ENCODE measurements at regions not wholly inside any gene's neighbourhood (a gene's known extent, or its start where the extent isn't known, plus 50 kb on each side); places are given as distances from the start of the nearest gene placed in this dataset.
A peak's percentile ranks its signal among the peaks of the same experiment; 100 is the strongest.

- peak; percentile 90 for DNase-seq
These were observed 237.3 kb upstream of the KLF14 start for GRCh38 chr7:130971297-130971696.

- no peak for DNase-seq
These were observed 238.2 kb upstream of the KLF14 start for GRCh38 chr7:130972201-130972600.

GRCh38 chr7:130973637-130974036, 239.6 kb upstream of the KLF14 start:
- peak; percentile 64 for DNase-seq

GRCh38 chr7:130974169-130974568, 240.2 kb upstream of the KLF14 start:
- DNase-seq, result no peak

GRCh38 chr7:130974794-130975193, 240.8 kb upstream of the KLF14 start:
- no peak for DNase-seq

- DNase-seq, result no peak
These were observed 241.7 kb upstream of the KLF14 start for GRCh38 chr7:130975731-130976130.

GRCh38 chr7:130982160-130982638, 248.2 kb upstream of the KLF14 start:
- DNase-seq, result no peak

GRCh38 chr7:130982651-130983050, 248.6 kb upstream of the KLF14 start:
- no peak for DNase-seq

GRCh38 chr7:130985361-130985760, 251.4 kb upstream of the KLF14 start:
- DNase-seq, result peak; percentile 51

- no peak for DNase-seq
These were observed 252.3 kb upstream of the KLF14 start for GRCh38 chr7:130986261-130986690.

GRCh38 chr7:130987092-130987491, 253.1 kb upstream of the KLF14 start:
- DNase-seq, result no peak

- peak; percentile 45 for DNase-seq
These were observed 254.4 kb upstream of the KLF14 start for GRCh38 chr7:130988443-130988842.

GRCh38 chr7:130989101-130989795, 255.2 kb upstream of the KLF14 start:
- DNase-seq, result no peak

- no peak for DNase-seq
These were observed 256.3 kb upstream of the KLF14 start for GRCh38 chr7:130990178-130990832.

- DNase-seq, result no peak
These were observed 259.8 kb upstream of the KLF14 start for GRCh38 chr7:130993671-130994365.

- DNase-seq, result no peak
These were observed 260.5 kb upstream of the KLF14 start for GRCh38 chr7:130994378-130995115.

- peak; percentile 43 for DNase-seq
These were observed 261.5 kb upstream of the KLF14 start for GRCh38 chr7:130995252-130996081.

- no peak for DNase-seq
These were observed 262.3 kb upstream of the KLF14 start for GRCh38 chr7:130996205-130996832.

- DNase-seq, result peak; percentile 56
These were observed 262.8 kb upstream of the KLF14 start for GRCh38 chr7:130996833-130997231.

GRCh38 chr7:130998993-130999602, 265.1 kb upstream of the KLF14 start:
- no peak for DNase-seq

- no peak for DNase-seq
These were observed 265.9 kb upstream of the KLF14 start for GRCh38 chr7:130999926-131000325.
